Sigmoid colon (tissue), 4 donors: ENCODE measurements at regions not wholly inside any gene's neighbourhood (a gene's known extent, or its start where the extent isn't known, plus 50 kb on each side); places are given as distances from the start of the nearest gene placed in this dataset.

ENCODE experiments used
- CTCF ChIP-seq, 4 experiments: fragments of 450-650 bp in 3 of 4; fragments of 200-600 bp in 1 of 4; IDR thresholded peaks; one replicate each; pipeline ENCODE4 v1.5.1; 2016 to 2019; ENCODE audit warnings: antibody characterized with exemption in 4 of 4, mild to moderate bottlenecking in 3 of 4, moderate library complexity in 2 of 4
- POLR2A ChIP-seq, 2 donors: fragments of 450-650 bp; IDR thresholded peaks; one replicate each; pipeline ENCODE4 v1.6.1; 2016; ENCODE audit warnings: antibody characterized with exemption in 2 of 2, mild to moderate bottlenecking in 2 of 2, moderate library complexity in 2 of 2
- POLR2AphosphoS5 ChIP-seq, 4 donors: sonication (generic); formaldehyde crosslinking; IDR thresholded peaks; one replicate each; pipeline ENCODE4 v1.6.1; 2017; ENCODE audit warnings: antibody characterized with exemption in 4 of 4

- TF ChIP-seq CTCF (IDR thresholded peaks at IDR 0.05), result no peak
- TF ChIP-seq POLR2A (IDR thresholded peaks at IDR 0.05), result no peak
- TF ChIP-seq POLR2AphosphoS5 (IDR thresholded peaks at IDR 0.05), result no peak
Measured at GRCh38 chrY:15471371-15471770, 947.0 kb downstream of the NLGN4Y start.
